ENCODE measurements at regions not wholly inside any gene's neighbourhood (a gene's known extent, or its start where the extent isn't known, plus 50 kb on each side); places are given as distances from the start of the nearest gene placed in this dataset.

- no peak overlapping the region for H2AFZ ChIP-seq (replicated peaks; ENCODE audit: low read length, poor library complexity)
- WGBS, 2 experiments (ENCODE audit: extremely low coverage in 2 of 2, insufficient read length in 1 of 2), result no CpG with 5 or more reads among the region's 2 CpGs
- H4K20me1 ChIP-seq (ENCODE audit: insufficient read depth, low read length), result no peaks in the 10 kb centered on the region
- no peak overlapping the region for H3K27ac ChIP-seq (ENCODE audit: insufficient read depth, low read length)
- H2AK5ac ChIP-seq (ENCODE audit: low read depth, low read length), result no peak overlapping the region
- H3K14ac ChIP-seq (replicated peaks; ENCODE audit: low read depth, low read length), result no peak overlapping the region
- H3K9ac ChIP-seq (ENCODE audit: low read depth, low read length), result no peak overlapping the region
- no peak overlapping the region for H2BK5ac ChIP-seq (ENCODE audit: low read depth, low read length, poor library complexity, severe bottlenecking)
- H2BK20ac ChIP-seq (ENCODE audit: low read depth, low read length), result no peak overlapping the region
- DNase-seq (no peak), ATAC-seq (ENCODE audit: low read depth) (no peak)
- H3K56ac ChIP-seq (ENCODE audit: extremely low read depth, insufficient read depth, low read length), result no peak overlapping the region
- ChIA-PET POLR2A (ENCODE audit: unreplicated experiment) (no interaction called here), CTCF (no interaction called here)
- H2BK120ac ChIP-seq (ENCODE audit: low read depth, low read length), result no peak overlapping the region
- H3K9me3 ChIP-seq (ENCODE audit: control insufficient read depth, insufficient read depth, low read length), result no peaks in the 10 kb centered on the region
- no peak overlapping the region for H2AK9ac ChIP-seq (replicated peaks; ENCODE audit: low read depth, low read length, poor library complexity)
- intact Hi-C loops (cut with micrococcal nuclease), result no loop called here
- no peak overlapping the region for H4K8ac ChIP-seq (ENCODE audit: low read depth in 2 of 2, low read length in 2 of 2)
- no peaks in the 10 kb centered on the region for H3K36me3 ChIP-seq (ENCODE audit: control insufficient read depth, insufficient read depth, low read length)
- H3K18ac ChIP-seq (ENCODE audit: low read depth, low read length), result no peak overlapping the region
- no peaks in the 10 kb centered on the region for H3K4me1 ChIP-seq (ENCODE audit: control insufficient read depth, insufficient read depth, low read length)
- H3K79me1 ChIP-seq (ENCODE audit: low read depth in 1 of 2, low read length in 2 of 2), result no peaks in the 10 kb centered on the region
- H4K91ac ChIP-seq (ENCODE audit: insufficient read depth, low read depth, low read length), result no peak overlapping the region
- no peak overlapping the region for H2BK15ac ChIP-seq (ENCODE audit: low read depth, low read length)
- in situ Hi-C loops (cut with MboI; ENCODE audit: low sequenced_read_pairs), result no loop called here
- BruUV-seq (replicated peaks), result no TSS peak
- dilution Hi-C loops (cut with HindIII; ENCODE audit: low sequenced_read_pairs, unreplicated experiment), result no loop called here
- H3K4me2 ChIP-seq (ENCODE audit: low read depth, low read length), result no peak overlapping the region
- no peak overlapping the region for H3K23ac ChIP-seq (ENCODE audit: low read depth, low read length)
- H3K4me3 ChIP-seq (ENCODE audit: insufficient read depth, low read depth, low read length), result no peak overlapping the region
- TF ChIP-seq FOS (IDR thresholded peaks at IDR 0.05; ENCODE audit: low read depth, low read length) (no peak), USF2 (IDR thresholded peaks at IDR 0.05; ENCODE audit: low read depth, low read length) (no peak), MXI1 (IDR thresholded peaks at IDR 0.05; ENCODE audit: borderline replicate concordance, low read depth, low read length) (no peak), CEBPB (IDR thresholded peaks at IDR 0.05; ENCODE audit: low read depth, low read length) (no peak), CHD1 (IDR thresholded peaks at IDR 0.05; ENCODE audit: low read depth, low read length) (no peak), RCOR1 (IDR thresholded peaks at IDR 0.05; ENCODE audit: insufficient replicate concordance, low read length) (no peak), MAFK (IDR thresholded peaks at IDR 0.05; ENCODE audit: low read depth, low read length) (no peak)
- no peaks in the 10 kb centered on the region for H3K27me3 ChIP-seq (ENCODE audit: control insufficient read depth, insufficient read depth, low read length)
- H3K4ac ChIP-seq (ENCODE audit: low read depth, low read length), result no peak overlapping the region
- no peaks in the 10 kb centered on the region for H3K9me1 ChIP-seq (ENCODE audit: insufficient read depth, low read length)
- no peak overlapping the region for H4K5ac ChIP-seq (ENCODE audit: low read depth, low read length)
Observed at GRCh38 chr3:168707900-168708299, 612.2 kb upstream of the GOLIM4 start.
